Stimulated activated effector memory CD8-positive, alpha-beta T cell treated with anti-CD3 and anti-CD28 coated beads, Interleukin-12 subunit alpha, Interleukin-12 subunit beta, amount 100 ng/mL, for 72 hours (primary cell): ENCODE measurements at regions not wholly inside any gene's neighbourhood (a gene's known extent, or its start where the extent isn't known, plus 50 kb on each side); places are given as distances from the start of the nearest gene placed in this dataset.
"Not testable (repeated sequence)": the region's sequence is repeated elsewhere in the genome, so short reads cannot be mapped to it uniquely, and the experiment has no call there.

Experiments
- ATAC-seq: fragments of 150-1000 bp; cut with Tn5 transposase; 2 replicates; pipeline ENCODE4 v1.10.0; 2021
- DNase-seq, 2 donors: peaks; one replicate each; pipeline ENCODE4 v3.0.0; 2021 to 2022; ENCODE audit warnings: low spot score in 2 of 2
- H3K27ac Mint-ChIP-seq: one replicate; pipeline ENCODE4 v1.8.0; 2022; ENCODE audit warnings: mild to moderate bottlenecking, mixed read lengths
- H3K36me3 Mint-ChIP-seq: one replicate; pipeline ENCODE4 v1.8.0; 2022; ENCODE audit warnings: mild to moderate bottlenecking, mixed read lengths
- H3K4me1 Mint-ChIP-seq: one replicate; pipeline ENCODE4 v1.8.0; 2022; ENCODE audit warnings: mixed read lengths
- H3K4me3 Mint-ChIP-seq: one replicate; pipeline ENCODE4 v1.8.0; 2022; ENCODE audit warnings: mild to moderate bottlenecking, mixed read lengths
- H3K9me3 Mint-ChIP-seq: one replicate; pipeline ENCODE4 v1.8.0; 2022; ENCODE audit warnings: mixed read lengths

- no peak for DNase-seq
- H3K4me1 Mint-ChIP-seq: no peaks in the 10 kb centered on the region
- H3K36me3 Mint-ChIP-seq: no peaks in the 10 kb centered on the region
Observed at GRCh38 chr1:233722212-233722979, 108.5 kb downstream of the KCNK1 start.

GRCh38 chr1:233723387-233723786, 109.5 kb downstream of the KCNK1 start:
- DNase-seq: no peak
- Mint-ChIP-seq H3K27ac (no peak overlapping the region), H3K4me1 (no peaks in the 10 kb centered on the region), H3K4me3 (no peak overlapping the region), H3K36me3 (no peaks in the 10 kb centered on the region), H3K9me3 (no peaks in the 10 kb centered on the region)
- ATAC-seq: no peak

More at GRCh38 chr1:233722212-233722979, 108.5 kb downstream of the KCNK1 start:
- Mint-ChIP-seq H3K4me3 (no peak overlapping the region), H3K9me3 (no peaks in the 10 kb centered on the region), H3K27ac (no peak overlapping the region)
- no peak for ATAC-seq

- not testable (repeated sequence) for H3K4me3 Mint-ChIP-seq, H3K4me1 Mint-ChIP-seq, H3K36me3 Mint-ChIP-seq, H3K27ac Mint-ChIP-seq, DNase-seq, ATAC-seq, H3K9me3 Mint-ChIP-seq
Observed at GRCh38 chr1:233724131-233724631, 110.3 kb downstream of the KCNK1 start.

- no peaks in the 10 kb centered on the region for H3K4me1 Mint-ChIP-seq
- no peak overlapping the region for H3K27ac Mint-ChIP-seq
- H3K36me3 Mint-ChIP-seq: no peaks in the 10 kb centered on the region
- no peak for DNase-seq
- no peak for ATAC-seq
- no peak overlapping the region for H3K4me3 Mint-ChIP-seq
- H3K9me3 Mint-ChIP-seq: no peaks in the 10 kb centered on the region
Observed at GRCh38 chr1:233725423-233725822, 111.5 kb downstream of the KCNK1 start.

GRCh38 chr1:233728721-233729120, 114.8 kb downstream of the KCNK1 start:
- Mint-ChIP-seq H3K4me3 (no peak overlapping the region), H3K27ac (no peak overlapping the region), H3K4me1 (no peaks in the 10 kb centered on the region), H3K9me3 (no peaks in the 10 kb centered on the region), H3K36me3 (no peaks in the 10 kb centered on the region)
- no peak for DNase-seq
- ATAC-seq: no peak

- H3K4me3 Mint-ChIP-seq: no peak overlapping the region
- ATAC-seq (no peak), DNase-seq (no peak)
- no peaks in the 10 kb centered on the region for H3K4me1 Mint-ChIP-seq
- H3K27ac Mint-ChIP-seq: no peak overlapping the region
- H3K9me3 Mint-ChIP-seq: no peaks in the 10 kb centered on the region
- no peaks in the 10 kb centered on the region for H3K36me3 Mint-ChIP-seq
Observed at GRCh38 chr1:233730380-233730779, 116.5 kb downstream of the KCNK1 start.

- H3K4me3 Mint-ChIP-seq: no peak overlapping the region
- no peak for ATAC-seq
- DNase-seq: no peak
- no peaks in the 10 kb centered on the region for H3K36me3 Mint-ChIP-seq
- H3K9me3 Mint-ChIP-seq: no peaks in the 10 kb centered on the region
- H3K27ac Mint-ChIP-seq: no peak overlapping the region
- H3K4me1 Mint-ChIP-seq: no peaks in the 10 kb centered on the region
Observed at GRCh38 chr1:233730809-233731208, 116.9 kb downstream of the KCNK1 start.

- DNase-seq: no peak
- ATAC-seq: no peak
- H3K4me3 Mint-ChIP-seq: no peak overlapping the region
- no peaks in the 10 kb centered on the region for H3K4me1 Mint-ChIP-seq
- no peaks in the 10 kb centered on the region for H3K9me3 Mint-ChIP-seq
- no peaks in the 10 kb centered on the region for H3K36me3 Mint-ChIP-seq
- no peak overlapping the region for H3K27ac Mint-ChIP-seq
Observed at GRCh38 chr1:233732206-233732605, 118.3 kb downstream of the KCNK1 start.

- no peak overlapping the region for H3K27ac Mint-ChIP-seq
- no peak overlapping the region for H3K4me3 Mint-ChIP-seq
- no peaks in the 10 kb centered on the region for H3K4me1 Mint-ChIP-seq
- H3K9me3 Mint-ChIP-seq: no peaks in the 10 kb centered on the region
- H3K36me3 Mint-ChIP-seq: no peaks in the 10 kb centered on the region
- no peak for DNase-seq
- no peak for ATAC-seq
Observed at GRCh38 chr1:233734456-233734855, 120.5 kb downstream of the KCNK1 start.

GRCh38 chr1:233735331-233735730, 121.4 kb downstream of the KCNK1 start:
- H3K4me3 Mint-ChIP-seq: no peak overlapping the region
- no peaks in the 10 kb centered on the region for H3K4me1 Mint-ChIP-seq
- H3K9me3 Mint-ChIP-seq: no peaks in the 10 kb centered on the region
- H3K27ac Mint-ChIP-seq: no peak overlapping the region
- DNase-seq: no peak
- no peaks in the 10 kb centered on the region for H3K36me3 Mint-ChIP-seq
- ATAC-seq: no peak

- H3K36me3 Mint-ChIP-seq: no peaks in the 10 kb centered on the region
- no peak overlapping the region for H3K27ac Mint-ChIP-seq
- H3K4me3 Mint-ChIP-seq: no peak overlapping the region
- no peaks in the 10 kb centered on the region for H3K9me3 Mint-ChIP-seq
- DNase-seq (no peak), ATAC-seq (no peak)
- no peaks in the 10 kb centered on the region for H3K4me1 Mint-ChIP-seq
Observed at GRCh38 chr1:233735847-233736246, 121.9 kb downstream of the KCNK1 start.

GRCh38 chr1:233737341-233737740, 123.4 kb downstream of the KCNK1 start:
- Mint-ChIP-seq H3K4me3 (no peak overlapping the region), H3K4me1 (no peaks in the 10 kb centered on the region), H3K27ac (no peak overlapping the region), H3K9me3 (no peaks in the 10 kb centered on the region), H3K36me3 (no peaks in the 10 kb centered on the region)
- ATAC-seq (no peak), DNase-seq (no peak)

GRCh38 chr1:233738396-233738795, 124.5 kb downstream of the KCNK1 start:
- H3K27ac Mint-ChIP-seq: no peak overlapping the region
- no peak for ATAC-seq
- no peaks in the 10 kb centered on the region for H3K9me3 Mint-ChIP-seq
- H3K36me3 Mint-ChIP-seq: no peaks in the 10 kb centered on the region
- no peak for DNase-seq
- no peaks in the 10 kb centered on the region for H3K4me1 Mint-ChIP-seq
- H3K4me3 Mint-ChIP-seq: no peak overlapping the region

- no peak overlapping the region for H3K27ac Mint-ChIP-seq
- H3K4me3 Mint-ChIP-seq: no peak overlapping the region
- DNase-seq (no peak), ATAC-seq (no peak)
- no peaks in the 10 kb centered on the region for H3K4me1 Mint-ChIP-seq
- H3K36me3 Mint-ChIP-seq: no peaks in the 10 kb centered on the region
- H3K9me3 Mint-ChIP-seq: no peaks in the 10 kb centered on the region
Observed at GRCh38 chr1:233738850-233739249, 124.9 kb downstream of the KCNK1 start.

- no peak for ATAC-seq
Observed at GRCh38 chr1:233744779-233745513, 131.0 kb downstream of the KCNK1 start.

GRCh38 chr1:233750139-233750538, 136.2 kb downstream of the KCNK1 start:
- no peak for DNase-seq
- Mint-ChIP-seq H3K36me3 (no peaks in the 10 kb centered on the region), H3K9me3 (no peaks in the 10 kb centered on the region), H3K4me1 (no peaks in the 10 kb centered on the region), H3K27ac (no peak overlapping the region), H3K4me3 (no peak overlapping the region)
- ATAC-seq: no peak

More at GRCh38 chr1:233744779-233745513, 131.0 kb downstream of the KCNK1 start:
- Mint-ChIP-seq H3K27ac (no peak overlapping the region), H3K9me3 (no peaks in the 10 kb centered on the region), H3K4me1 (no peaks in the 10 kb centered on the region), H3K4me3 (no peak overlapping the region), H3K36me3 (no peaks in the 10 kb centered on the region)
- DNase-seq: no peak
